ENCODE measurements at regions not wholly inside any gene's neighbourhood (a gene's known extent, or its start where the extent isn't known, plus 50 kb on each side); places are given as distances from the start of the nearest gene placed in this dataset.
"Not testable (repeated sequence)": the region's sequence is repeated elsewhere in the genome, so short reads cannot be mapped to it uniquely, and the experiment has no call there.

DNA sequence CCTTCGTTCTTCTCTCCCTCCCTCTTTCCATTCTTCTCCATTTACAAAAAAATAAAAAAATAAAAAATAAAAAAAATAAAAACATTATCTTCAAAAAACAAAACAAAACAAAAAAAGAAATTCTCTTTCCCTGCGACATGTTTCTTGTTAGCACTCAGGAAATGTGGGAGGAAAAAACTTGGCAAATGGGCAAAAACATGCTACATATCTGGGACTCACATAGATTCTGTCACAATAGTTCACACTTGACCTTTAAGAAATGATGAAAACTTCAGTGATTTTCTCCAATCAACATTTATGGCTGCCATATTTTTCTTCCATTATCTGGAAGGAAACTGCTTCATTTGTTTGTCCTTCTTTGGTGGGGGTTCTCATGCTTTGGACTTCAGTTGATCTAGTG, 109.3 kb downstream of the PRKAB2 start:
- no peak for DNase-seq (ENCODE audit: low read depth in 2 of 2)

DNA sequence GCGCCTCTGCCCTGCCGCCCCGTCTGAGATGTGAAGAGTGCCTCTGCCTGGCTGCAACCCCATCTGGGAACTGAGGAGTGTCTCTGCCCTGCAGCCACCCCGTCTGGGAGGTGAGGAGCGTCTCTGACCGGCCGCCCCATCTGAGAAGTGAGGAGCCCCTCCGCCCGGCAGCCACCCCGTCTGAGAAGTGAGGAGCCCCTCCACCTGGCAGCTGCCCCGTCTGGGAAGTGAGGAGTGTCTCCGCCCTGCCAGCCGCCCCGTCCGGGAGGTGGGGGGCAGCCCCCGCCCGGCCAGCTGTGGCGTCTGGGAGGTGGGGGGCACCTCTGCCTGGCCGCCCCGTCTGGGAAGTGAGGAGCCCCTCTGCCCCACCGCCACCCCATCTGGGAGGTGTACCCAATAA, 110.4 kb downstream of the PRKAB2 start:
- DNase-seq (ENCODE audit: low read depth in 2 of 2): not testable (repeated sequence)

DNA sequence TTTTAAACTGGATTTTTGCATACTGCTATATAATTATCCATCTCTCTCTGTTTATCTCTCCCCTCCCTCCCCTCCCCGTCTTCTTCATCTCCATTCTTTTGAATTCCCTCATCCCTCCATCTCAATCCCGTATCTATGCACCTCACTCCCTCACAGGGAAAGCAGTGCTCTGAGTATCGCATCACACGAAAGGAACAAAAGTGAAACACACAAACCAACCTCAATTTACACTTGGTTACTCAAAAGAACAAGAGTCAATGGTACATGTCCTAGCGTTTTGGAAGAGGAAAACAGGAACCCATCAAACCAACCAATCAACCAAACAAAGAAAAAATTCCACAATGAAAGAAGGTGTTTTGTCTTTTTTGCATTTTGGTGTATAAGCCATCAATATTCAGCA, 115.1 kb downstream of the NBPF12 start:
- DNase-seq (ENCODE audit: low read depth in 2 of 2): no peak

DNA sequence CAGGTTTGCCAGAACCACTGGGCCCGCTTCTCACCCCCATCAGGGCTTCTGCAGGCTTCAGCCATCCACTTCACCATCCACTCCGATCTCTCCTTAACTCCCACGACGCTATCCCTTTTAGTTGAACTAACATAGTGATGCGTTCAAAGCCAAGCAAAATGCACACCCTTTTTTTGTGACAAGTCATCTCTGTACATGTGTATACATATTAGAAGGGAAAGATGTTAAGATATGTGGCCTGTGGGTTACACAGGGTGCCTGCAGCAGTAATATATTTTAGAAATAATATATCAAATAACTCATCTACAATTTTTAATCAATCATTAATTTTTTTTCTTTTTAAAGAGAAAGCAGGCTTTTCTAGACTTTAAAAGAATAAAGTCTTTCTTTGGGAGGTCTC, 114.6 kb downstream of the NBPF12 start:
- no peak for DNase-seq (ENCODE audit: low read depth in 2 of 2)

DNA sequence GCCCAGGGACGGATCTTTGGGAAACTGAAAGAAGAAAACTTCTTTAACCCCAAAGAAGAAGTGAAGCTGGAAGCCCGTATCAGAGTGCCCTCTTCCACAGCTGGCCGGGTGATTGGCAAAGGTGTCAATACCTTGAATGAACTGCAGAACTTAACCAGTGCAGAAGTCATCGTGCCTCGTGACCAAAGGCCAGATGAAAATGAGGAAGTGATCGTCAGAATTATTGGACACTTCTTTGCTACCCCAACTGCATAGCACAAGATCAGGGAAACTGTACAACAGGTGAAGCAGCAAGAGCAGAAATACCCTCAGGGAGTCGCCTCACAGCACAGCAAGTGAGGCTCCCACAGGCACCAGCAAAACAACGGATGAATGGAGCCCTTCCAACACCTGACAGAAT, 114.0 kb downstream of the NBPF12 start:
- DNase-seq (ENCODE audit: low read depth in 2 of 2): no peak

DNA sequence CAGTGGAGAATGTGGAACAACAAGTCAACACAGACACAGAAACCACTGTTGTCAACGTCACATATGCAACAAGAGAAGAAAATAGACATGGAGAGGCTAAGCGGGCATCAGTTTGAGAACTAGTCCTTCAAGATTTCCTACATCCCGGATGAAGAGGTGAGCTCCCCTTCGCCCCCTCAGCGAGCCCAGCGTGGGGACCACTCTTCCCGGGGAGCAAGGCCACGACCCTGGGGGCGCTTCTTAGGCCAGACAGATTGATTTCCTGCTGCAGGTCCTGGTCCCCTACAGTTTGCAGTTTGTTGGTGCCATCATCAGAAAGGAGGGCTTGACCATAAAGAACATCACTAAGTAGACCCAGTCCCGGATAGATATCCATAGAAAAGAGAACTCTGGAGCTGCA, 113.0 kb downstream of the NBPF12 start:
- no peak for DNase-seq (ENCODE audit: low read depth in 2 of 2)

DNA sequence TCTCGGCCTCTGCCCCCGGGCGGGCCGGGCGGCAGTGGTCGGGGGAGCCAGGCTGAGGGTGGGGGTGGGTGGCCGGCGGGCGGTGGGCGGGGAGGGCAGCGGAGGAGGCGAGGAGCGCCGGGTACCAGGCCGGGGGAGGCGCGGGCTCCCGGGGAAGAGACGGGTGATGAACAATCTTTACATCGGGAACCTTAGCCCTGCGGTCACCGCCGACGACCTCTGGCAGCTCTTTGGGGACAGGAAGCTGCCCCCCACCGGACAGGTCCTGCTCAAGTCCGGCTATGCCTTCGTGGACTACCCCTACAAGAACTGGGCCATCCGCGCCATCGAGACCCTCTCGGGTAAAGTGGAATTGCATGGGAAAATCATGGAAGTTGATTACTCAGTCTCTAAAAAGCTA, 112.5 kb downstream of the NBPF12 start:
- no peak for DNase-seq (ENCODE audit: low read depth in 2 of 2)

DNA sequence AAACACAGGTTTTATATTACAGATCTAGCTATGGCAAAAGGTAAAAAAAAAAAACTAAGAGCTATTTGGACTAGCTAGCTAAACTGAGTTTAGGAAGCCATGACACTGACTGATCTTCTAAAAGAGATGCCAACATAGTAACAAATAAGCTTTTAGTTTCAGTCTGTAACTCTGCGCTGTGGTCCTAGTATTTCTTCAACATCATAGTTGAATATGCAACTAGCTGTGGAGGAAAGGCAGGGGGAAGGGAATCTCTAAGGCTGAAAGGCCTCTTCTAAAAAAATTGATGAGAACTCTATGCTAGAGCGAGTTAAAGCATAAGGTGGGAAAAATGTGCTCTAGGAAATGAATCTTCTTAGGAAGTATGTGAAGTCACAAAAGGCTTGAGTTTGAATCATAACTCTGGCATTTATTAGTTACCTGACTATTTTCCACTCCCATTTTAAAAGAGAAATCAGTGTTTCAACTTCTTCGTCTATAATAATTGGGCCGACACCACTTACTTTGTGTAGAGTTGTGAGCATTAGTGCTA, 108.8 kb downstream of the NBPF12 start:
- not testable (repeated sequence) for DNase-seq (ENCODE audit: low read depth in 2 of 2)

DNA sequence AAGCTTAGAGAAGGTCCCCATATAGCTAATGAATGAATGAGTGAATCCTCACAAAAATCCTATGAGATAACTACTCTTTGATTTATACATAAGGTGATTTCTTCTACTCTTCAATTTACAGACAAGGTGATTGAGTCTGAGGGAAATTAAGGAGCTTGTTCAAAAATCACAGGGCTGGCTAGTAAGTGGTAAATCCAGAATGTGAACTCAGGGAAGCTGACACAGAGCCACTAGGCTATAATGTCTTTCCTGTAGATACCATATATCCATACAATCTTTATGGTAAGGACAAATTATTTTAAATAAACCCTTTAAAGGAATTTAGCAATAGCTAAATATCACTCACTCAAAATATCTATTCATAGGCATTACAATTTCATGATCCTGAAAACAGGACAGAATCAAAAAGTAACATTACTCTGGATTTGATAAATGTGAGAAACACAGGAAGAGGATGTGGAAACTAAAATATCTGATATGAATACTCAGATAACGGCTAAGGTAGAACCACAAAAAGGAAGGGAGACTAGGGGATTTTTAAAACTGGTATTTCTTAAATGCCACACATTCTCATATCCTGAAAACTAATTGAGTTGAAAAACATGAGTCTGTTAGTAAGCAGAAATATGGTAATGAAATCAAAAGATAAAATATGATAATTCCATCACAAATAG, 108.2 kb downstream of the NBPF12 start:
- DNase-seq (ENCODE audit: low read depth in 2 of 2): no peak

All from fibroblast of skin of left quadriceps (primary cell).